NCI-H2081 treated with DMSO at 0.1 percent for 48 hours (cell line): ENCODE measurements at regions not wholly inside any gene's neighbourhood (a gene's known extent, or its start where the extent isn't known, plus 50 kb on each side); places are given as distances from the start of the nearest gene placed in this dataset.
"Not testable (repeated sequence)": the region's sequence is repeated elsewhere in the genome, so short reads cannot be mapped to it uniquely, and the experiment has no call there.

Experiments
- DNase-seq: peaks from one replicate; lab custom pipeline; 2025; lab: John Stamatoyannopoulos, UW

DNA sequence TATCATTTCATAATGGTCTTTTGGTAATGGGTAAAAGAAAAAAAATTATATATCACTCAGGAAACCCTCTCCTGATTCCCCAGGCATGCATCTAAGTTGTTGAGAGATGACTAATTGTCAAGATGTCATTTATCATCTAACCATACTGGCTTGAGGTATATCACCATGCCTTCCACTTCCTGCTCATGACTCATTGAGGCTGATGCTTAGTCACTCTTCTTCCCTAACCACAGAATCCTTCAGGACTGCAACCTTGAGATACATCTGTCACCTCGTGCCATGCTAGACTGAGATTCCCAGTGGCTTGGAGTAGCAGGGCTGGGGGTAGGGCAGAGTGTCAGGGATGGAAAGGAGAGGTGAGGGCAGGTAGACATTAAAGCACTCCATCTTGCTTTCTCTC lies 782.5 kb upstream of the INTU start:
- no peak for DNase-seq

DNA sequence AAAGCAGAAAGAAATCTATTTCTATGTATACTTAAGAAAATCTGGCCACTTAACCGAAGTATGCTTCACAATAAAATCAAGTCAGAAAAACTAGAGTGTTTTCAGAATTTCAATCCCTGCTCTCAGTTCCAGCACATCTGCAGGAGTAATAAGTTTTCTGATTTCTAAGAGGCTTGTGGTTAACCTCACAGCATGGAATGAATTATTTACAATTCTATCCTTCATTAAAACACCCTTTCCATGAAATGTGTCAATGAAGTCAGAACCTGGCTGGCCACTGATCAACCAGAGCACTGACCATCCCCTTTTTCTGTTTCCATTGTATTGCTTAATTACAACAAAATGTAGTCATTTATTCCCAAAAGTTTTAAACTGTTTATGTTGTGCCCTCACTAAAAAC lies 781.4 kb upstream of the INTU start:
- DNase-seq, result no peak

DNA sequence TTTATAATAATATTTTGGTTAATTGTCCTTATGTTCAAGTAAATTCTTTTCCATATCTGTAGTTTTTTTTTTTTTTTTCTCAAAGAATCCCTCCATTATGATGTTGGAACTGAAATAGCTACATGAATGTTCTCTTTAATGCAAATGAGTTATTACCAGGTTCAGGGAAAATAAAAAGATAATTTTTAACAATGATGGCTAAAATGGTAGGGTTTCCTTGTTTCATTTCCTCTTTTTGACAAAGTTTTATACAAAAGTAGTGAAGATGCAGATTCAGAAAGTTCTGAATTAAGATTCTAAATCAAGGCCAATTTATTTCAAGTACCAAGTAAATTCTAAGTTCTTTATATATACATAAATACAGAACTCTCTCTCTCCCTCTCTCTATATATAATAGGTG lies 779.0 kb upstream of the INTU start:
- no peak for DNase-seq

DNA sequence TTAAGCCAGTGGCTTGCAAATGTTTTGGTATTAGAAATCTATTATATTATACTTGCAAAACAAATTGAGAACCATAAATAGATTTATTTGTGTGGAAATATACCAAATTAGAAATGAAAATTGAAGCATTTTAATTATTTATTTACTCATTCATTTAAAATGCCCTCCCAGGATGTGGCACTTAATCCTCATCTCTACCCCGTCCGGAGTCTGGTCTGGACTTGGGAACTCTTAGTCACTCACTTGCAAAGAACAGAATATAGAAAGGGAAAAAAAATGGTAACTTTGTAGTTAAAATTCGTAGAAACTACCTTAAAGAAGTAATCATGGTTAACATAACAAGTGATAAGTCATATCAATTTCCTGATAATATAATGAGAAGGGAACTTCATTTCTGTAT lies 775.9 kb upstream of the INTU start:
- no peak for DNase-seq

DNA sequence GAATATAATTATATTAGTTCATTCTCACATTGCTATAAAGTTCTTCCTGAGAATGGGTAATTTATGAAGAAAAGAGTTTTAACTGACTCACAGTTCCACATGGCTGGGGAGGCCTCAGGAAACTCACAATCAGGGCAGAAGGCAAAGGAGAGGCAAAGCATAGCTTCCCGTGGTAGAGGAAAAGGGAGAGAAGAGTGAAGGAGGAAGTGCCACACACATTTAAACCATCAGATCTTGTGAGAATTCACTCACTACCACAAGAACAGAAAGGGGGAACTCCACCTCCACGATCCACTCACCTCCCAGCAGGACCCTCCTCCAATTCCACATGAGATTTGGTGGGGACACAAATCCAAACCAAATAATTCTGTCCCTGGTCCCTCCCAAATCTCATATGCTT lies 773.4 kb upstream of the INTU start:
- DNase-seq, result no peak

DNA sequence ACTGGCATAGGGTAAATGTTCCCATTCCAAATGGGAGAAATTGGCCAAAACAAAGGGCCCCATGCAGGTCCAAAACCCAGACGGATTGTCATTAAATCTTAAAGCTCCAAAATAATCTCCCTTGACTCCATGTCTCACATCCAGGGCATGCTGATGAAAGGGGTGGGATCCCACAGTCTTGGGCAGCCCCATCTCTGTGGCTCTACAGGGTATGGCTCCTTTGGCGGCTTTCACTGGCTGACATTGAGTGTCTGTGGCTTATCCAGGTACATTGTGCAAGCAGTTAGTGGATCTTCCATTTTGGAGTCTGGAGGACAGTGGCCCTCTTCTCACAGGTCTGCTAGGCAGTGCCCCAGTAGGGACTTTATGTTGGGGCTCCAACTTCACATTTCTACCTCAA lies 772.9 kb upstream of the INTU start:
- DNase-seq, result no peak

DNA sequence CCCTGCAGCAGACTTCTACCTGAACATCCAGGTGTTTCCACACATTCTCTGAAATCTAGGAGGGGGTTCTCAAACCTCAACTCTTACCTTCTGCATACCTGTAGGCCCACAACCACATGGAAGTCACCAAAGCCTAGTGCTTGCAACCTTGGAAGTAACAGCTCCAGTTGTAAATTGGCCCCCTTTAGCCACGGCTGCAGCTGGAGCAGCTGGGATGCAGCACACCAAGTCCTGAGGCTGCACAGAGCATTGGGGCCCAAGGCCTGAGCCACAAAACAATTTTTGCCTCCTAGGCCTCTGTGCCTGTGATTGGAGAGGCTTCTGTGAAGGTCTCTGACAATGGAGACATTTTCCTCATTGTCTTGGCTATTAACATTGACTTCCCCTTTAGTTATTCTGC lies 772.4 kb upstream of the INTU start:
- no peak for DNase-seq

DNA sequence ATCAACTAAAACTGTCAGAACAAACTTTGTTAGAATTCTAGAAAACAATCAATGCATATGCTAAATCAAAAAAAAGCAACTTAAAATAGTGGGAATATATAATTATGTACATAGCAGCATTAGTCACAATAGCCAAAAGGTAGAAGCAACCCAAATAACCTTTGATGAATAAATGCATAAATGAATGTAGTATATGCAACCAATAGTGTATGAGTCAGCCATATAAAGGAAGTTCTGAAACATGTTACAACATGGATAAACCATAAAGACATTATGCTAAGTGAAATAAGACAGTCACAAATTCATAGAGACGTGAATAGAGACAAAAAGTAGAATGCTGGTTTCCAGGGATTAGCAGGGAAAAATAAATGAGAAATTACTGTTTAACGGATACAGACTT lies 762.8 kb upstream of the INTU start:
- DNase-seq, result no peak

DNA sequence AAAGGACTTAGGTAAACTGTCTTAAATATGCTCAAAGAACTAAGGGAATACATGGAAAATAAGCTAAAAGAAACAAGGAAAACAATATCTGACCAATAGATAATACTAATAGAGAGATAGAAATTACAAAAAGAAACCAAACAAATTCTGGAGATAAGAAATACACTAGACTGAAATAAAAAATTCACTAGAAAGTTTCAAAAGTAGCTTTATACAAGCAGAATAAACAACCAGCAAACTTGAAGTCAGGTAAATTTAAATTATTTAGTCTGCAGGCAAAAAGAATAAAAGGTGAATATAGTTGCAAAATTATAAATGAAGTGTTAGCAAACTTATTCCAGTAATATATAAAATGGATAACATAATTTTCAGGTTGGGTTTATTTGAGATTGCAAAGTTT lies 760.9 kb upstream of the INTU start:
- no peak for DNase-seq

DNA sequence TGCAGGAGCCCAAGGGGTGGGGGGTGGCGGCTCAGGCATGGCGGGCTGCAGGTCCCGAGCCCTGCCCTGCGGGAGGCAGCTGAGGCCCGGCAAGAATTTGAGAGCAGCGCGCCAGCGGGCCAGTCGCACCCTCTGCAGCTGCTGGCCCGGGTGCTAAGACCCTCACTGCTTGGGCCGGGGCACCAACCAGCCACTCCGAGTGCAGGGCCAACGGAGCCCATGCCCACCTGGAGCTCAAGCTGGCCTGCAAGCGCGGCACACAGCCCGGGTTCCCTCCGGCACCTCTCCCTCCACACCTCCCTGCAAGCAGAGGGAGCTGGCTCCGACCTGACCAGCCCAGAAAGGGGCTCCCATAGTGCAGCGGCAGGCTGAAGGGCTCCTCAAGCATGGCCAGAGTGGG lies 758.2 kb upstream of the INTU start:
- no peak for DNase-seq

DNA sequence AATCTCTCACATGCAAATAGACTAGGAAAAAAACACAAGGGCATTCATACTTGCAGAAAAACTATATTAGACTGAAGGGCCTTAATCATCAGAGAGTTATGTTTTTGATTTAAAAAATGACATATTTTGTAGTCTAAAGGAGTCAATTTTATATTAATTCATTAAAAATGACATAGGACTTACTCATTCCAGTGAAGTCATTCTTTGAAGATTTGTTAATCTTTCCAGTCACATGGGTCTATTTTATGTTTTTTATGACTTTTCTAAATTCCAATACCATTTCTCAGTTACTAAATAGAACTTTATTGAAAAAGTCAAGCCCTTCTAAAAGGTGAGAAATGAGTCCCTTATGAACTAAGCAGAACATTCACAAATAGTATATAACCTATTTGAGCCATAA lies 743.8 kb upstream of the INTU start:
- no peak for DNase-seq

DNA sequence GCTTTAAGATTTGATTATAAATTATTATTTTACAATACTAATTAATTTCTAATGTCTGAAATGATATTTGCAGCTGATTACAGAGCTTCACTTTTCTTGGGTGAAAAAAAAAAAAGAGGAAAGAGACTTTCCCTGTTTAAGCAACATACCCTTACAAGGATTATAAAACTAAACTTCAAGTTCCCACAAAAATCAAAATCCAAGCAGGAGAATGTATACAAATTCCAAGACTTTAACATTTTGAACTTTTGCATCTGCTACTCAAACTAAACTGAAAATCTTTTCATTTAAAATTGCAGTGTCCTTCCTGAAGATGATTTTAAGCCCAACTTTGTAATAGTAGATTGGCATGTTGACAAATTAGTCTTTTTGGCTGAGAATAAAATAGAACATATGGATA lies 742.4 kb upstream of the INTU start:
- no peak for DNase-seq

DNA sequence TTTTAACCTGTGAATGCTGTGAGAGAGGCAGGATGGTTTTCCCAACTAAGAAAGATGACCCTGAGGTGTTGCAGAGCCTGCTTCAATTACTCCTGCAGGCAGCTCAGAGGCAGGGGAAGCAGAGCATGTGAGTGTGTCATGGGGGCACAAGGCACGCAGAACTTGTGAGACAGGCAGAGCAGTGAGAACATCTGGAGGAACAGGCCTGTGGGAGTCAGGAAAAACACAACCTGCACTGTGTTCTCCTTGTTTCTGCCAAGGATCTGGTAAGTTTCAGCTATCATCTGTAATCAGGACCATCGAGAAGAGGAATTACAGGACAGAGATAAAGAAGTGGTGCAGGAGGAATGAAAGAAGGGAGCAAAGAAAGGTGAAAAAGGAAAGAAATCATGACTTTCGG lies 741.8 kb upstream of the INTU start:
- no peak for DNase-seq

DNA sequence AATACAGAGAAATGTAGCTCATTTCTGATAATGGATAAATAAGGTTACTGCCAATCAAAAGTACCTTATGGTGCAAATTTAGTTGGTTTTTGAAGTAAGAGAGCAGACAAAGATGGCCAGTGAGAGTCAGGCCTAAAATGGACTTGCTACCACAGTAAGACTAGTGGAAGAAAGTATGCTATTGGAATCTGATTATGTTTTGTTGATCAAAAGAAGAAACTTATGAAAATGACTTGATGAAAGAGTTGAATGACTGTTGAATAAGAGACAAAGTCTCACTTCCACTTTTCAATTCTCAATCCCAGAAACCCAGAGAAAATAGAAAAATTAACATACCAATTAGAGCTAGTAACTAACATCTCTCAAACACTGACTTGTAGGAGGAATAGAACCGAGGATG lies 737.8 kb upstream of the INTU start:
- no peak for DNase-seq

DNA sequence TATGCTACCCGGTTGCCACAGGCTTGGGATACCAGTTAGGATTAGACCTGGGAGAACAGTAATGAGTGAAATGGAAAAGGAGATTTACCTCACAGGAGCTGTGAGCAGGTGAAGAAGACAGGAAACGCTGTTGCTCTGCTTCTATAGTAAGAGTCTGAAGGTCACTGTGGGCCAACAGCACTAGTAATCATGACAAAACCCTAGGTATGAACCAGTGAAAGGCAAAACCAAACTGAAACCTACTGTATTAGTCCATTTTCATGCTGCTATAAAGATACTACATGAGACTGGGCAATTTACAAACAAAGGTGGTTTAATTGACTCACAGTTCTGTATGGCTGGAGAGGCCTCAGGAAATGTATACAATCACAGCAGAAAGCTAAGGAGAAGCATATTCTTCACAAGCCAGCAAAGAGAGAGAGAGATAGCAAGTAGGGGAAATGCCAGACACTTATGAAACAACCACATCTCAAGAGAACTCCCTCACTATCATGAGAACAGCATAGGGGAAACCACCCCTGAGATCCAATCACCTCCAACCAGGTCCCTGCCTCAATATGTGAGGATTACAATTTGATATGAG lies 736.7 kb upstream of the INTU start:
- no peak for DNase-seq

DNA sequence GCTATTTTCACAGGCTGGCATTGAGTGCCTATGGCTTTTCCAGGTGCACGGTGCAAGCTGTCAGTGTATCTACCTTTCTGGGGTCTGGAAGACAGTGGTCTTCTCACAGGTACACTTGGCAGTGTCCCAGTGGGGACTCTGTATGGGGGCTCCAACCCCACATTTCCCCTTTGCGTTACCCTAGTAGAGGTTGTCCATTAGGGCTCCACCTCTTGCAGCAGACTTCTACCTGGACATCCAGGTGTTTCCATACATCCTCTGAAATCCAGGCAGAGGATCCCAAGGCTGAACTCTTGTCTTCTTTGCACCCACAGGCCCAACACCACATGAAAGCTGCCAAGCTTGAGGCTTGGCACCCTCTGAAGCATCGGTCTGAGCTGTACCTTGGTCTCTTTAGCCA lies 735.7 kb upstream of the INTU start:
- no peak for DNase-seq

DNA sequence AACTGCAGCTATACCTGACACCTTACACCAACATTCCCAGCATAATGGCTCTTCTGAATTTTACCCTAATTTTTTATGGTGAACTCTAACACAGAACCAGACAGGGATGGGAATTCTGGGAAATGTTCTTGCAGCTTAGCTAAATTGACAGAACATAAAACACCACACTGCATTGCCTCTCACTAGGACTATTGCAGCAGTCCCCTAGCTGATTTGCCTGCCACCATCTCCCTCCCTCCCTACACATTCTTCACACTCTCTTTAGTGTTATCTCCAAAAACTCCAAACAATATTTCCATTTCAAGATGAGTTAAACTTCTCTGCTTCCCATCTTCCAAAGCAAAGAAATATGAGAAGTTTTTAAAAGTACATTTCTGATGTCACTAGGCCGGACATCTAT lies 733.9 kb upstream of the INTU start:
- DNase-seq, result no peak

DNA sequence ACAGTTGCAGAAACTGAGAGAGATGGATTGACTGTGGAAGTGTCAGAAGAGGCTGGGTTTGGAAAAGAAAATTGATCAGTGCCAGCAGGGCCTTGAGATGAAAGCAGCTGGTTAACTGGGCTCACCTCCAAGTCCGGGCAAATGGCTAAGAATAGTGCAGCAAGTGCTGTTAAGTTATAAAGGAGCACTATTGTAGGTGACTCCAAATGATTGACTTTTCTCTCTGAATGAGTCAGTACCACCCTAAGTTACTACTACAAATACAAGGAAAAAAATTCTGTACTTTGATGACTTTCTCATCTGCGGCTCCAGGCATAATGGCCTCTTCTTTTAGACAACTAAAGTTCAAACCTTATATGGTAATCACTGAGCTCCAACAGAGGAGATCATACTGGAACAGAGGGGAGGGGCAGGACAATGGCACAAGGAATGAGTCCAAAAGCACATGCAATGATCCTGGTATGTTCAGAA lies 733.4 kb upstream of the INTU start:
- no peak for DNase-seq

DNA sequence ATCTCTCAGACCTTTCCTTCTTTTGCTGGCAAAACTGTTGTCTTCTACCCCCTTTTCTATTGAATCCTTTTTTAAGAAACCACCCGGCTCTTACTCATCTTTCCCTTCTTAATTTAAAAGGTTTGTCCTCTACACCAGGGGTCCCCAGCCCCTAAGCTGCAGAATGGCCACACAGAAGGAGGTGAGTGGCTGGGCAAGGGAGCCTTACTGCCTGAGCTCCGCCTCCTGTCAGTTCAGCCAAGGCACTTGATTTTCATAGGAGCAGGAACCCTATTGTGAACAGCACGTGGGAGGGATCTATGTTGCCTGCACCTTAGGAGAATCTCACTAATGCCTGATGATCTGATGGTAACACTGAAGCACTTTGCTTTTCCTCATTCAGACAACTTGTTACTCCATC lies 726.3 kb upstream of the INTU start:
- DNase-seq, result no peak

DNA sequence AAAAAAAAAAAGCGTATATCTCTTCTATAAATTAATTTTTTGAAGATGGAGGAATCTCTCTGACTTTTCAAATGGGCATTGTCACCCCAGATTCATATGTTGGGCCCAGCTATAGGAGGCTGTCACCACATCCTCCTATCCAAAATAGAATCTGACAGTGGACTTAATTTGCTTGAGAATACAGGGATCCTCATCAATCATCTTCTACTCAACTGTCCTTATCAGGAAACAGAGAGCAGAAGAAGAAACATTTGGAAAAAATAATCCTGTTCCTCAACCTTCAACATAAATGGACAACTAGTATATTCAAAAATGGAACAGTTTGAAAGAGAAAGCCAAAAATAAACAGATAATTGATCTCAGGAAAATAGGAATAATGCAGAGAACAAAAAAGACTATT lies 725.4 kb upstream of the INTU start:
- DNase-seq, result no peak

DNA sequence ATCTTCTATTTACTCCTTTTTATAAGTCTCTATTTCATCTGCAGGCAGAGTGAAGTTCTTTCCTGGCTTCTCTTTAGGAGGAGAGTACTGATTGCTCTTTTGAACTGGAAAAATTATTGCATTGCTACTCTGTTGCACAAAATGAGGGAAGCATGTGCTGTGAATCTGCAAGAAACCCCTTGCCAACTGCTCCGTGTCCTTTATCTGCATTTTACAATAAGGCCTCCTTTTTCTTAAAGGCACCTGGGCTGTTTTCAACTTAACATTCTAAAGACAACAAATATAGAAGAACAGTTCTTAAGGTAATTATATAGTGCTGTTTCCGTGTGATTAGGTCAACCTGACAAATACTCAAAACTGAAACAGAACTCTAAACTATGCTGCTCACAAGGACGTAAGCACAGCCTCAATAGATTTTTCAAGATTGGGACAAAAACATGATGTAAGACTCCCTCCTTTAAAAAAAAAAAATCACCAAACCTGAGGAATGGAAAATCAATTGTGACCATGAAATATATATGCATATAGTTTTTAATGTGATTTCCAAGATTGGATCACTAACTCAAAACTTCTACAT lies 716.6 kb upstream of the INTU start:
- DNase-seq, result no peak

DNA sequence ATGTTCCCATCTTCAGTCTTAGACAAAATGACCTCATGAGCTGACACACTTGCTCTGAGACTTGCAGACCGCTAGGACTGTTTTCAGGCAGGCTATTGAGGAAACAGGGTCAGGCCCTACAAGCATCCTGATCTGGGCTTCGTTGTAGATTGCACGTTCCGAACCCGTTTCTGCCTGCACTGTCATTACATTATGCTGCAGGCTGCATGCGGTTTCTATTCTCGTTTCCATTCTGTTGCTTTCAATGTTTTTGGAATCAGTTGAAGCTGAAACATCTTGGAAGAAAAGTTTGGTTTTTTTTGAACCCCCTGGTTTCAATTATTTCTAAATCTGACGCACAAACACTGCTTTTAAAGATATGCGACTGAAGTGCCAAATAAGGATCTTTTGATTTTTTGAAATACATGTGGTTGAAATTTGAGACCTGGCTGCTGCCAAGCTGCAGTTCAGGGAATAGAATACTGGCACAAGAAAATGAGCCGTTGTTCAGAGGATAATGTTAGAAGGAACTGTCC lies 716.1 kb upstream of the INTU start:
- DNase-seq, result no peak

DNA sequence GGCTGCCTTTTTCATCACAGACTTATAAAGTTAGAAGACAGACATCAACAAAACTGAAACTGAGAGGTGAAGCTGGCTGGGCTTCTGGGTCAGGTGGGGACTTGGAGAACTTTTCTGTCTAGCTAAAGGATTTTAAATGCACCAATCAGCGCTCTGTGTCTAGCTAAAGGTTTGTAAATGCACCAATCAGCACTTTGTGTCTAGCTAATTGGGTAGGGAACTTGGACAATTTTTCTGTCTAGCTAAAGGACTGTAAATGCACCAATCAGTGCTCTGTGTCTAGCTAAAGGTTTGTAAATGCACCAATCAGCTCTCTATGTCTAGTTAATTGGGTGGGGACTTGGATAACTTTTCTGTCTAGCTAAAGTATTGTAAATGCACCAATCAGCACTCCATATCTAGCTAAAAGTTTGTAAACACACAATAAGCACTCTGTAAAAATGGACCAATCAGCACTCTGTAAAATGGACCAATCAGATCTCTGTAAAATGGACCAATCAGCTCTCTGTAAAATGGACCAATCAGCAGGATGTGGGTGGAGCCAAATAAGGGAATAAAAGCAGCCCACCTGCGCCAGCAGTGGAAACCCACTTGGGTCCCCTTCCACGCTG lies 710.3 kb upstream of the INTU start:
- DNase-seq, result not testable (repeated sequence)

DNA sequence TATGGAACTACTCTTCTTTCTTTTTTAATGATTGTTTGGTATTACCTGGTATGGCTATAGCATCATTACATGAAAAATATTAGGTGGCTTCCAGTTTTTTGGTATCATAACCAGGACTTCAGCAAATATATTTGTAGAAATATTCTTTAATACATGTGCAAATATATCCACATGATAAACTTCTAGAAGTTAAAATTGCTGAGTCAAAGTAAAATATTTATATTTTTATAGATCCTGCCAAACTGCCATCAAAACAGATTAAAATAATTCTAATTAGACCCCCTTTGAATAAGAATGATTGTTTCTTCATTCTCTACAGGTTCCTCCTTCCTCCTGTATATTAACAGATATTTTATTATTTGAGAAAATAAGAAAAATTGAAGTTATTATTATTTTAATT lies 708.5 kb upstream of the INTU start:
- no peak for DNase-seq
